ENCODE measurements at regions not wholly inside any gene's neighbourhood (a gene's known extent, or its start where the extent isn't known, plus 50 kb on each side); places are given as distances from the start of the nearest gene placed in this dataset.
"Not testable (repeated sequence)": the region's sequence is repeated elsewhere in the genome, so short reads cannot be mapped to it uniquely, and the experiment has no call there.

GRCh38 chr3:68676136-68676535 lies 256.2 kb downstream of the TAFA4 start:
- DNase-seq: no peak

GRCh38 chr3:68667346-68667745 lies 265.0 kb downstream of the TAFA4 start:
- no peak for DNase-seq

- no peak for DNase-seq
Measured at GRCh38 chr3:68666429-68667136, 265.8 kb downstream of the TAFA4 start.

GRCh38 chr3:68664276-68664675 lies 268.1 kb downstream of the TAFA4 start:
- no peak for DNase-seq

GRCh38 chr3:68662176-68662575 lies 270.2 kb downstream of the TAFA4 start:
- DNase-seq: no peak

- DNase-seq: not testable (repeated sequence)
Measured at GRCh38 chr3:68650657-68651056, 281.7 kb downstream of the TAFA4 start.

- no peak for DNase-seq
Measured at GRCh38 chr3:68648494-68648893, 283.9 kb downstream of the TAFA4 start.

- no peak for DNase-seq
Measured at GRCh38 chr3:68631850-68632545, 300.3 kb downstream of the TAFA4 start.

- DNase-seq: no peak
Measured at GRCh38 chr3:68620211-68620610, 312.1 kb downstream of the TAFA4 start.

- no peak for DNase-seq
Measured at GRCh38 chr3:68614087-68614486, 318.3 kb downstream of the TAFA4 start.

- DNase-seq: no peak
Measured at GRCh38 chr3:68571321-68571720, 361.0 kb downstream of the TAFA4 start.

- no peak for DNase-seq
Measured at GRCh38 chr3:68560728-68561127, 371.6 kb downstream of the TAFA4 start.

- DNase-seq: no peak
Measured at GRCh38 chr3:68535782-68536181, 396.6 kb downstream of the TAFA4 start.

- DNase-seq: no peak
Measured at GRCh38 chr3:68523330-68523729, 409.0 kb downstream of the TAFA4 start.

- DNase-seq: no peak
Measured at GRCh38 chr3:68515237-68515636, 417.1 kb downstream of the TAFA4 start.

GRCh38 chr3:68504201-68504600 lies 428.1 kb downstream of the TAFA4 start:
- no peak for DNase-seq

GRCh38 chr3:68485845-68486244 lies 446.5 kb downstream of the TAFA4 start:
- not testable (repeated sequence) for DNase-seq

GRCh38 chr3:68485051-68485450 lies 447.3 kb downstream of the TAFA4 start:
- DNase-seq: no peak

- no peak for DNase-seq
Measured at GRCh38 chr3:68483601-68484000, 448.7 kb downstream of the TAFA4 start.

GRCh38 chr3:68483041-68483440 lies 449.3 kb downstream of the TAFA4 start:
- no peak for DNase-seq

GRCh38 chr3:68482565-68482964 lies 449.8 kb downstream of the TAFA4 start:
- DNase-seq: no peak

GRCh38 chr3:68479779-68480178 lies 452.6 kb downstream of the TAFA4 start:
- no peak for DNase-seq

- no peak for DNase-seq
Measured at GRCh38 chr3:68468695-68469375, 463.5 kb downstream of the TAFA4 start.

GRCh38 chr3:68467465-68467864 lies 464.9 kb downstream of the TAFA4 start:
- DNase-seq: no peak

Data from stimulated activated CD4-positive, alpha-beta T cell treated with anti-CD3 and anti-CD28 coated beads, Interleukin-4, amount 100 ng/mL, for 24 hours (primary cell).